ENCODE measurements at regions not wholly inside any gene's neighbourhood (a gene's known extent, or its start where the extent isn't known, plus 50 kb on each side); places are given as distances from the start of the nearest gene placed in this dataset.

- no peak for ATAC-seq
- TF ChIP-seq OSR1 (CRISPR knock-in tag; IDR thresholded peaks at IDR 0.05) (no peak), ARNTL (CRISPR knock-in tag; IDR thresholded peaks at IDR 0.05; ENCODE audit: borderline replicate concordance, low read depth) (no peak)
These were observed 120.2 kb downstream of the AKAP11 start for GRCh38 chr13:42392180-42392579.

DNA sequence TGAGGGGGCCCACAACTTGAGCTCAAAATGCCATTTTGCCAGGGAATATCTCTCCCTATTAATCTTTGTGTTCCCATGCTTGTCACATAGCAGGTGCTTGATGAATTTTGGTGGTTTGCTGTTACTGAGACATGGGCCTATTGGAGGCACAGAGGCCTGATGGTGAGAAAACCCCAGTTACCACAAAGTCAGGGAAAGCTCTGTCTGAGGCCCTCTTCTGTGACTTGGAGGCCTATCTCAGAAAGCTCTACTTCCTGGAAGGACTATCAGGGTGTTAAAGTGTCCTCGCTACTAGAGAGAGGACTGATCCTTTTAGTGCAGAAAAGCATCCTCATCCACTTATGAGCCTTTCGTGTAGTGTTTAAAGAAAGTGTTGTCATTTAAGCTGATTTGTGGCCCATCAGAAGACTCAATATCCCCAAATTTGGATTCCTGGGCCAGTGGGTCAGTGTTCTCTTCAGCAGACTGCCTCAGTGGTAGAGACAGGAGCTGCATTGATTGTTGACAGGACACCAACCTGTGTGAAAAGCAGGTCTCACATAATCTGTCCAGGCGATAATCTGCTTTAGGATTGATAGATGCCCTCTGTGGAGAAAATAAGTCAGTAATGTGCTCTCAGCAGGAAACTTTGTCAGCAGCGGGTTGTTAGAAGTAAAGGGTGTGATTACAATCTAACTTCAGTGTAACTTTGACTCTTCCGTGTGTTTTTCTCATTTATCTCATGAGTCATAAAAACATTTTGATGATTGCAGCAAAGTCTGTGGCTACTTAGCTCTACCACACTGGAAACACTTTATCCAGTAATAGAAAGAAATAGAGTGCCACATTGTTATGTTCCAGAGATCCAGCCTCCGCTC lies 121.0 kb downstream of the AKAP11 start:
- TF ChIP-seq, protein P1, sequence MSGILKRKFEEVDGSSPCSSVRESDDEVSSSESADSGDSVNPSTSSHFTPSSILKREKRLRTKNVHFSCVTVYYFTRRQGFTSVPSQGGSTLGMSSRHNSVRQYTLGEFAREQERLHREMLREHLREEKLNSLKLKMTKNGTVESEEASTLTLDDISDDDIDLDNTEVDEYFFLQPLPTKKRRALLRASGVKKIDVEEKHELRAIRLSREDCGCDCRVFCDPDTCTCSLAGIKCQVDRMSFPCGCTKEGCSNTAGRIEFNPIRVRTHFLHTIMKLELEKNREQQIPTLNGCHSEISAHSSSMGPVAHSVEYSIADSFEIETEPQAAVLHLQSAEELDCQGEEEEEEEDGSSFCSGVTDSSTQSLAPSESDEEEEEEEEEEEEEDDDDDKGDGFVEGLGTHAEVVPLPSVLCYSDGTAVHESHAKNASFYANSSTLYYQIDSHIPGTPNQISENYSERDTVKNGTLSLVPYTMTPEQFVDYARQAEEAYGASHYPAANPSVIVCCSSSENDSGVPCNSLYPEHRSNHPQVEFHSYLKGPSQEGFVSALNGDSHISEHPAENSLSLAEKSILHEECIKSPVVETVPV (CRISPR knock-in tag; IDR thresholded peaks at IDR 0.05) = no peak
- TF ChIP-seq ZNF70 (CRISPR knock-in tag; IDR thresholded peaks at IDR 0.05) (no peak), ZNF8 (CRISPR knock-in tag; IDR thresholded peaks at IDR 0.05) (no peak), BACH2 (CRISPR knock-in tag; IDR thresholded peaks at IDR 0.05; ENCODE audit: borderline replicate concordance) (no peak), GLIS3 (CRISPR knock-in tag; IDR thresholded peaks at IDR 0.05) (no peak), ZNF565 (CRISPR knock-in tag; conservative IDR thresholded peaks at IDR 0.05; ENCODE audit: low read depth) (no peak), CSDC2 (CRISPR knock-in tag; IDR thresholded peaks at IDR 0.05) (no peak), ZC3H10 (CRISPR knock-in tag; IDR thresholded peaks at IDR 0.05) (no peak), ZFP3 (CRISPR knock-in tag; IDR thresholded peaks at IDR 0.05) (no peak), ESRRG (CRISPR knock-in tag; IDR thresholded peaks at IDR 0.05) (no peak), TSHZ2 (CRISPR knock-in tag; IDR thresholded peaks at IDR 0.05) (no peak), ZFP30 (CRISPR knock-in tag; IDR thresholded peaks at IDR 0.05) (no peak), ARNTL (CRISPR knock-in tag; IDR thresholded peaks at IDR 0.05; ENCODE audit: borderline replicate concordance, low read depth) (no peak), SNAI2 (CRISPR knock-in tag; IDR thresholded peaks at IDR 0.05) (no peak), RARB (CRISPR knock-in tag; IDR thresholded peaks at IDR 0.05) (no peak), PATZ1 (CRISPR knock-in tag; IDR thresholded peaks at IDR 0.05; ENCODE audit: borderline replicate concordance) (no peak), ISL1 (CRISPR knock-in tag; IDR thresholded peaks at IDR 0.05) (no peak), TOX (CRISPR knock-in tag; IDR thresholded peaks at IDR 0.05; ENCODE audit: borderline replicate concordance) (no peak)
- TF ChIP-seq, protein P2, sequence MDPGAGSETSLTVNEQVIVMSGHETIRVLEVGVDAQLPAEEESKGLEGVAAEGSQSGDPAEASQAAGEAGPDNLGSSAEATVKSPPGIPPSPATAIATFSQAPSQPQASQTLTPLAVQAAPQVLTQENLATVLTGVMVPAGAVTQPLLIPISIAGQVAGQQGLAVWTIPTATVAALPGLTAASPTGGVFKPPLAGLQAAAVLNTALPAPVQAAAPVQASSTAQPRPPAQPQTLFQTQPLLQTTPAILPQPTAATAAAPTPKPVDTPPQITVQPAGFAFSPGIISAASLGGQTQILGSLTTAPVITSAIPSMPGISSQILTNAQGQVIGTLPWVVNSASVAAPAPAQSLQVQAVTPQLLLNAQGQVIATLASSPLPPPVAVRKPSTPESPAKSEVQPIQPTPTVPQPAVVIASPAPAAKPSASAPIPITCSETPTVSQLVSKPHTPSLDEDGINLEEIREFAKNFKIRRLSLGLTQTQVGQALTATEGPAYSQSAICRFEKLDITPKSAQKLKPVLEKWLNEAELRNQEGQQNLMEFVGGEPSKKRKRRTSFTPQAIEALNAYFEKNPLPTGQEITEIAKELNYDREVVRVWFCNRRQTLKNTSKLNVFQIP (CRISPR knock-in tag; IDR thresholded peaks at IDR 0.05; ENCODE audit: borderline replicate concordance, low read depth) = no peak
- ATAC-seq = no peak

- TF ChIP-seq CSDC2 (CRISPR knock-in tag; IDR thresholded peaks at IDR 0.05) (no peak), RARB (CRISPR knock-in tag; IDR thresholded peaks at IDR 0.05) (no peak), ZFP30 (CRISPR knock-in tag; IDR thresholded peaks at IDR 0.05) (no peak), ZNF70 (CRISPR knock-in tag; IDR thresholded peaks at IDR 0.05) (no peak), BACH2 (CRISPR knock-in tag; IDR thresholded peaks at IDR 0.05; ENCODE audit: borderline replicate concordance) (no peak), ESRRG (CRISPR knock-in tag; IDR thresholded peaks at IDR 0.05) (no peak), OSR1 (CRISPR knock-in tag; IDR thresholded peaks at IDR 0.05) (no peak), CREB5 (CRISPR knock-in tag; IDR thresholded peaks at IDR 0.05; ENCODE audit: low read depth) (no peak)
- TF ChIP-seq, protein P2 (CRISPR knock-in tag; IDR thresholded peaks at IDR 0.05; ENCODE audit: borderline replicate concordance, low read depth) = no peak
- ATAC-seq = no peak
These were observed 121.8 kb downstream of the AKAP11 start for GRCh38 chr13:42393573-42394360.

All from SK-N-SH treated with all-trans-retinoic acid at 6 μM for 48 hours (cell line).